ENCODE measurements at regions not wholly inside any gene's neighbourhood (a gene's known extent, or its start where the extent isn't known, plus 50 kb on each side); places are given as distances from the start of the nearest gene placed in this dataset.

- DNase-seq (no peak), ATAC-seq (no peak)
Measured at GRCh38 chr9:73655831-73656230, 504.2 kb downstream of the ANXA1 start.

- no peak for DNase-seq
- no peak for ATAC-seq
Measured at GRCh38 chr9:73665253-73665652, 513.6 kb downstream of the ANXA1 start.

GRCh38 chr9:73667749-73668148, 516.1 kb downstream of the ANXA1 start:
- ATAC-seq (no peak), DNase-seq (no peak)

- no peak for ATAC-seq
- DNase-seq: no peak
Measured at GRCh38 chr9:73680831-73681230, 529.2 kb downstream of the ANXA1 start.

- no peak for ATAC-seq
- DNase-seq: no peak
Measured at GRCh38 chr9:73682789-73683188, 531.1 kb downstream of the ANXA1 start.

GRCh38 chr9:73683862-73684591, 532.4 kb downstream of the ANXA1 start:
- ATAC-seq (no peak), DNase-seq (no peak)

GRCh38 chr9:73684601-73685000, 532.9 kb downstream of the ANXA1 start:
- DNase-seq (no peak), ATAC-seq (no peak)

GRCh38 chr9:73685786-73686185, 534.1 kb downstream of the ANXA1 start:
- ATAC-seq (no peak), DNase-seq (no peak)

- ATAC-seq (no peak), DNase-seq (no peak)
Measured at GRCh38 chr9:73689051-73689870, 537.6 kb downstream of the ANXA1 start.

GRCh38 chr9:73701415-73702057, 549.9 kb downstream of the ANXA1 start:
- DNase-seq (no peak), ATAC-seq (no peak)

- DNase-seq (no peak), ATAC-seq (no peak)
Measured at GRCh38 chr9:73714294-73714693, 562.6 kb downstream of the ANXA1 start.

- DNase-seq: no peak
Measured at GRCh38 chr9:73715591-73715990, 563.9 kb downstream of the ANXA1 start.

GRCh38 chr9:73719660-73720059, 568.0 kb downstream of the ANXA1 start:
- ATAC-seq (no peak), DNase-seq (no peak)

More at GRCh38 chr9:73715591-73715990, 563.9 kb downstream of the ANXA1 start:
- no peak for ATAC-seq

- DNase-seq (no peak), ATAC-seq (no peak)
Measured at GRCh38 chr9:73720601-73721000, 568.9 kb downstream of the ANXA1 start.

- ATAC-seq: no peak
Measured at GRCh38 chr9:73736270-73736669, 584.6 kb downstream of the ANXA1 start.

GRCh38 chr9:73738741-73739530, 587.3 kb downstream of the ANXA1 start:
- no peak for ATAC-seq

More at GRCh38 chr9:73736270-73736669, 584.6 kb downstream of the ANXA1 start:
- no peak for DNase-seq

GRCh38 chr9:73741316-73741715, 589.7 kb downstream of the ANXA1 start:
- no peak for DNase-seq

More at GRCh38 chr9:73738741-73739530, 587.3 kb downstream of the ANXA1 start:
- DNase-seq: no peak

GRCh38 chr9:73742412-73742811, 590.7 kb downstream of the ANXA1 start:
- DNase-seq: no peak
- ATAC-seq: no peak

More at GRCh38 chr9:73741316-73741715, 589.7 kb downstream of the ANXA1 start:
- ATAC-seq: no peak

GRCh38 chr9:73743826-73744225, 592.2 kb downstream of the ANXA1 start:
- no peak for ATAC-seq
- DNase-seq: no peak

- DNase-seq (no peak), ATAC-seq (no peak)
Measured at GRCh38 chr9:73745598-73745997, 593.9 kb downstream of the ANXA1 start.

GRCh38 chr9:73753171-73753570, 601.5 kb downstream of the ANXA1 start:
- DNase-seq (no peak), ATAC-seq (no peak)

- DNase-seq: no peak
- no peak for ATAC-seq
Measured at GRCh38 chr9:73761905-73762304, 610.2 kb downstream of the ANXA1 start.
